K562 (cell line): ENCODE measurements at regions not wholly inside any gene's neighbourhood (a gene's known extent, or its start where the extent isn't known, plus 50 kb on each side); places are given as distances from the start of the nearest gene placed in this dataset.

Experiments used
- ATAC-seq: fragments of 200-7000 bp; cut with Tn5 transposase; 3 replicates; pipeline ENCODE4 v1.9.1; 2020; ENCODE audit warnings: moderate library complexity
- BruUV-seq: library from RNA; stranded (reverse); fragments of 400-500 nt; replicated peaks from 2 replicates; lab custom pipeline; 2021; lab: Mats Ljungman, UMichigan
- CTCF ChIA-PET: fragments of 300-600 bp; formaldehyde crosslinking; extraction: SDS; loops from one replicate; lab custom pipeline; 2021; ENCODE audit warnings: low intra/inter-chr PET ratio; lab: Yijun Ruan, JAX
- POLR2A ChIA-PET: fragments of 300-600, 350-650 bp; sonication (Branson Sonifier 250); formaldehyde crosslinking; extraction: SDS; loops from one replicate; lab custom pipeline; 2021; ENCODE audit warnings: antibody characterized with exemption, inconsistent platforms; lab: Yijun Ruan, JAX
- DNase-seq, 4 experiments: peaks; one replicate each; pipeline versions ENCODE4 v3.0.0 to v3.0.0-alpha.2; 2011 to 2018; ENCODE audit warnings: low spot score in 3 of 4, mixed read lengths in 3 of 4; ENCODE audit errors: extremely low read depth in 1 of 4
- FAIRE-seq: peaks from 2 replicates; lab custom pipeline; 2011; peaks lifted over from hg19 to GRCh38; lab: Jason Lieb, UNC
- H2AFZ ChIP-seq: 2 replicates; pipeline ENCODE4 v1.6.0; 2011; ENCODE audit warnings: low read depth, low read length, control low read depth, inconsistent platforms
- H3K27ac ChIP-seq: fragments of 200-600 bp; 3 replicates; pipeline ENCODE4 v1.8.0; 2011; ENCODE audit warnings: low read depth, mild to moderate bottlenecking, control low read depth, inconsistent platforms, low read length, moderate library complexity, mixed read lengths; ENCODE audit errors: extremely low read depth
- H3K27me3 ChIP-seq, 2 experiments: fragments of 300-600 bp in 1 of 2; 2 replicates in 1 of 2; 3 replicates in 1 of 2; pipeline versions ENCODE4 v1.6.0 to v1.8.0; 2011; ENCODE audit warnings: inconsistent platforms in 2 of 2, low read length in 2 of 2, mild to moderate bottlenecking in 1 of 2, mixed read lengths in 1 of 2, moderate library complexity in 1 of 2; ENCODE audit not compliant: control insufficient read depth in 2 of 2, insufficient read depth in 2 of 2
- H3K36me3 ChIP-seq: fragments of 300-600 bp; 3 replicates; pipeline ENCODE4 v1.8.0; 2011; ENCODE audit warnings: mild to moderate bottlenecking, low read length, inconsistent platforms; ENCODE audit not compliant: control insufficient read depth, insufficient read depth
- H3K4me1 ChIP-seq, 2 experiments: fragments of 200-600 bp in 1 of 2; replicated peaks in 1 of 2; 2 replicates in 1 of 2; 3 replicates in 1 of 2; pipeline versions ENCODE4 v1.5.1 to v1.8.0; 2011; ENCODE audit warnings: inconsistent platforms in 2 of 2, low read length in 2 of 2, mild to moderate bottlenecking in 1 of 2, mixed read lengths in 1 of 2, moderate library complexity in 1 of 2; ENCODE audit not compliant: control insufficient read depth in 2 of 2, insufficient read depth in 2 of 2
- H3K4me2 ChIP-seq: 2 replicates; pipeline ENCODE4 v1.6.1; 2011; ENCODE audit warnings: low read length, control low read depth, inconsistent platforms, mixed read lengths; ENCODE audit not compliant: insufficient read depth
- H3K4me3 ChIP-seq: fragments of 200-600 bp; sonication (generic), shearing (Covaris generic); 2 replicates; pipeline ENCODE4 v1.5.1; 2016; ENCODE audit warnings: control low read depth, inconsistent platforms
- H3K79me2 ChIP-seq: fragments of 200-600 bp; 3 replicates; pipeline ENCODE4 v1.8.0; 2011; ENCODE audit warnings: low read length, inconsistent platforms; ENCODE audit not compliant: control insufficient read depth, insufficient read depth
- H3K9ac ChIP-seq, 2 experiments: 2 replicates each; pipeline versions ENCODE4 v1.6.0 to v1.6.1; 2011; ENCODE audit warnings: low read depth in 2 of 2, low read length in 2 of 2, control low read depth in 1 of 2, inconsistent platforms in 1 of 2, mild to moderate bottlenecking in 1 of 2, mixed read lengths in 1 of 2; ENCODE audit not compliant: insufficient read depth in 1 of 2
- H3K9me1 ChIP-seq: one replicate; pipeline ENCODE4 v1.6.0; 2011; ENCODE audit warnings: inconsistent platforms, mild to moderate bottlenecking, low read length, moderate library complexity; ENCODE audit not compliant: control insufficient read depth, insufficient read depth
- H3K9me3 ChIP-seq: replicated peaks from 2 replicates; pipeline ENCODE4 v1.5.1; 2011; ENCODE audit warnings: low read depth, low read length, inconsistent platforms; ENCODE audit not compliant: control insufficient read depth, insufficient read depth
- H4K20me1 ChIP-seq: replicated peaks from 2 replicates; pipeline ENCODE4 v1.6.1; 2011; ENCODE audit warnings: low read length, inconsistent platforms, mixed read lengths; ENCODE audit not compliant: control insufficient read depth, insufficient read depth
- ARNT ChIP-seq, 2 experiments: fragments of 450-650 bp; IDR thresholded peaks; 2 replicates each; pipeline ENCODE4 v1.6.1; 2016; ENCODE audit warnings: mild to moderate bottlenecking in 1 of 2
- CXXC5 ChIP-seq: fragments of 250-450 bp; sonication (Bioruptor Pico); IDR thresholded peaks from 2 replicates; pipeline ENCODE4 v1.8.0; 2022; ENCODE audit warnings: inconsistent platforms, mild to moderate bottlenecking, moderate library complexity
- PHF8 ChIP-seq: fragments of 200-600 bp; sonication (generic); IDR thresholded peaks from 2 replicates; pipeline ENCODE4 v1.6.1; 2012; ENCODE audit warnings: mixed run types, mild to moderate bottlenecking, inconsistent platforms, low read length, moderate library complexity, borderline replicate concordance
- PTRF ChIP-seq: fragments of 450-650 bp; IDR thresholded peaks from 2 replicates; pipeline ENCODE4 v1.6.1; 2016; ENCODE audit warnings: mild to moderate bottlenecking, missing genetic modification characterization, missing compliant biosample characterization
- RCOR1 ChIP-seq, 2 experiments: IDR thresholded peaks; 2 replicates each; pipeline ENCODE4 v1.6.1; 2012; ENCODE audit warnings: low read depth in 2 of 2, low read length in 2 of 2, borderline replicate concordance in 1 of 2, improper control_type of control experiment in 1 of 2
- ZKSCAN3 ChIP-seq: fragments of 250-450 bp; sonication (Bioruptor Pico); IDR thresholded peaks from 2 replicates; pipeline ENCODE4 v1.4.0; 2020
- ZNF197 ChIP-seq: fragments of 200-800 bp; sonication (Bioruptor generic); IDR thresholded peaks from 2 replicates; pipeline ENCODE4 v1.6.1; 2016; ENCODE audit warnings: low read depth, missing genetic modification characterization, missing compliant biosample characterization
- ZNF239 ChIP-seq: fragments of 250-450 bp; sonication (Bioruptor Pico); IDR thresholded peaks from 2 replicates; pipeline ENCODE4 v1.4.0; 2020; ENCODE audit warnings: mild to moderate bottlenecking
- ZNF384 ChIP-seq: IDR thresholded peaks from 2 replicates; pipeline ENCODE4 v1.6.1; 2012; ENCODE audit warnings: low read depth, low read length, improper control_type of control experiment
- WGBS: fragments of 100-300 bp; shearing (Covaris generic); methylation state at CpG from one replicate; pipeline ENCODE4 v1.1.6; 2016; ENCODE audit warnings: low coverage, mixed read lengths; ENCODE audit not compliant: insufficient coverage; ENCODE audit errors: missing lambda C conversion rate; 5-methylcytosine and 5-hydroxymethylcytosine counted together
- in situ Hi-C: fragments of 300-500 bp; cut with MboI; formaldehyde crosslinking; loops from 4 replicates; pipeline ENCODE4 v1.15.0; 2018; ENCODE audit warnings: inconsistent platforms, mixed read lengths
- intact Hi-C: fragments of 100-400 bp; cut with micrococcal nuclease; formaldehyde crosslinking; loops from 2 replicates; pipeline ENCODE4 v1.14.2; 2022
- TF ChIP-seq, protein P1 (sequence below): IDR thresholded peaks from 2 replicates; pipeline ENCODE4 v1.6.1; 2011; ENCODE audit warnings: borderline replicate concordance, low read depth, mild to moderate bottlenecking, moderate library complexity, low read length; ENCODE audit not compliant: insufficient read depth, poor library complexity, severe bottlenecking

DNA sequence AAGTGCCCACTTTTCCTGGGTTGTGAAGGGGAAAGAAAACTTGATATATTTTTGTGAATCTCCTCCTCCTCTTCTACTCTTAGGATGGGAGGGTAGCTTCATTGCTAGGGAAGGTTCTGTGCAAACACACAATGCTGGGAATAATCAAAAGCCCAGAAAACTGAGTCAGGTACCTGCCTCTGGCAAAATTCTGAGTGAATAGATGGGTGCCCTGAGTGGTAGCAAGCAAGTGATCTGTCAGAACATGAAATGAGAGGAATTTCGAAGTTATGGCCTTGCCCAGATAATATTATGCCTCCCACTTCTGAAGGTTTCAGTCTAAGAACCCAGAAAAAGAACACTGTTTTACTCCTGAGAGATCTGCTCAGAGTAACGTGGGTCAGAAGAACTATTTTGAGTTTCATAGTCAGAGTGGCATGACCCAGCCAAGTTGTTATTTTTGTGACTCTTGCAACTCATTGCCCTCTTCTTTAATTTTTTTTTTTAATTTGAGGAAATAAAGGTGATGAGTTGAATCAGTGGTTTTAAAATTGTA, 158.3 kb downstream of the BMP2 start:
- Histone ChIP-seq H3K9ac (no peak overlapping the region), H3K4me1 (no peaks in the 10 kb centered on the region), H3K27me3 (no peaks in the 10 kb centered on the region), H3K36me3 (no peaks in the 10 kb centered on the region), H3K9me1 (no peaks in the 10 kb centered on the region), H4K20me1 (no peaks in the 10 kb centered on the region), H3K4me2 (no peak overlapping the region), H3K9me3 (no peaks in the 10 kb centered on the region), H3K27ac (no peak overlapping the region), H3K4me3 (no peak overlapping the region), H2AFZ (no peak overlapping the region), H3K79me2 (no peaks in the 10 kb centered on the region)
- no peak for TF ChIP-seq PHF8
- TF ChIP-seq RCOR1 (IDR thresholded peaks at IDR 0.05; ENCODE audit: borderline replicate concordance in 1 of 2, low read depth in 2 of 2, low read length in 2 of 2): no peak
- no peak for TF ChIP-seq ZNF197 (CRISPR knock-in tag)
- no peak for TF ChIP-seq ZNF384
- TF ChIP-seq ZKSCAN3 (CRISPR knock-in tag): no peak
- TF ChIP-seq, protein P1, sequence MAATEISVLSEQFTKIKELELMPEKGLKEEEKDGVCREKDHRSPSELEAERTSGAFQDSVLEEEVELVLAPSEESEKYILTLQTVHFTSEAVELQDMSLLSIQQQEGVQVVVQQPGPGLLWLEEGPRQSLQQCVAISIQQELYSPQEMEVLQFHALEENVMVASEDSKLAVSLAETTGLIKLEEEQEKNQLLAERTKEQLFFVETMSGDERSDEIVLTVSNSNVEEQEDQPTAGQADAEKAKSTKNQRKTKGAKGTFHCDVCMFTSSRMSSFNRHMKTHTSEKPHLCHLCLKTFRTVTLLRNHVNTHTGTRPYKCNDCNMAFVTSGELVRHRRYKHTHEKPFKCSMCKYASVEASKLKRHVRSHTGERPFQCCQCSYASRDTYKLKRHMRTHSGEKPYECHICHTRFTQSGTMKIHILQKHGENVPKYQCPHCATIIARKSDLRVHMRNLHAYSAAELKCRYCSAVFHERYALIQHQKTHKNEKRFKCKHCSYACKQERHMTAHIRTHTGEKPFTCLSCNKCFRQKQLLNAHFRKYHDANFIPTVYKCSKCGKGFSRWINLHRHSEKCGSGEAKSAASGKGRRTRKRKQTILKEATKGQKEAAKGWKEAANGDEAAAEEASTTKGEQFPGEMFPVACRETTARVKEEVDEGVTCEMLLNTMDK: no peak
- TF ChIP-seq PTRF: no peak
- TF ChIP-seq ARNT (IDR thresholded peaks at IDR 0.05): no peak
- no peak for TF ChIP-seq CXXC5 (CRISPR knock-in tag)
- TF ChIP-seq ZNF239 (CRISPR knock-in tag): no peak
- BruUV-seq: no TSS peak
- WGBS: 0% methylated on average over 1 of the region's 2 CpGs
- intact Hi-C loops: no loop called here
- no peak for DNase-seq
- FAIRE-seq: no peak
- ChIA-PET POLR2A (no interaction called here), CTCF (no interaction called here)
- no peak for ATAC-seq
- in situ Hi-C loops: no loop called here
